ENCODE measurements at regions not wholly inside any gene's neighbourhood (a gene's known extent, or its start where the extent isn't known, plus 50 kb on each side); places are given as distances from the start of the nearest gene placed in this dataset.
"Not testable (repeated sequence)": the region's sequence is repeated elsewhere in the genome, so short reads cannot be mapped to it uniquely, and the experiment has no call there.

GRCh38 chr5:179409806-179410205, 64.5 kb upstream of the ADAMTS2 start:
- no peak for DNase-seq (ENCODE audit: low spot score)

GRCh38 chr5:179408611-179409010, 63.4 kb upstream of the ADAMTS2 start:
- no peak for DNase-seq (ENCODE audit: low spot score)

GRCh38 chr5:179407191-179408175, 62.2 kb upstream of the ADAMTS2 start:
- no peak for DNase-seq (ENCODE audit: low spot score)

- no peak for DNase-seq (ENCODE audit: low spot score)
These were observed 61.0 kb upstream of the ADAMTS2 start for GRCh38 chr5:179406031-179406961.

GRCh38 chr5:179405426-179406030, 60.3 kb upstream of the ADAMTS2 start:
- DNase-seq (ENCODE audit: low spot score), result no peak

DNA sequence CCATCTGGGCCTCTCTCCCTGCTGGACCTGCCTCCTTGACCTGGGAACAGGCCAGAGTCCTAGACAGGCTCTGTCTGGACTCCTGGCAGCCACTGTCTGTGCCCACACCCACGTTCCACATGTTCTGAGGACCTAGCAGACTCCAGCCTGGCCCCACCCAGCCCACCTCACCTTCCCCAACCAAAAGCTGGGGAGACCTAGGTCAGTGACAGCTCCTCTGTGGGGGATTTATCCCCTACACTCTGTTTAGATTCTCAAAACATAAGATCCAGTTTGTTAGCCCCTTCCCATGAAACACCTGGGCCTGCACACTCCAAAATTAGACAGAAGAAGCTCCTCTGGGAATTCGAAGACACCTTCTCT, 59.8 kb upstream of the ADAMTS2 start:
- DNase-seq (ENCODE audit: low spot score), result no peak

DNA sequence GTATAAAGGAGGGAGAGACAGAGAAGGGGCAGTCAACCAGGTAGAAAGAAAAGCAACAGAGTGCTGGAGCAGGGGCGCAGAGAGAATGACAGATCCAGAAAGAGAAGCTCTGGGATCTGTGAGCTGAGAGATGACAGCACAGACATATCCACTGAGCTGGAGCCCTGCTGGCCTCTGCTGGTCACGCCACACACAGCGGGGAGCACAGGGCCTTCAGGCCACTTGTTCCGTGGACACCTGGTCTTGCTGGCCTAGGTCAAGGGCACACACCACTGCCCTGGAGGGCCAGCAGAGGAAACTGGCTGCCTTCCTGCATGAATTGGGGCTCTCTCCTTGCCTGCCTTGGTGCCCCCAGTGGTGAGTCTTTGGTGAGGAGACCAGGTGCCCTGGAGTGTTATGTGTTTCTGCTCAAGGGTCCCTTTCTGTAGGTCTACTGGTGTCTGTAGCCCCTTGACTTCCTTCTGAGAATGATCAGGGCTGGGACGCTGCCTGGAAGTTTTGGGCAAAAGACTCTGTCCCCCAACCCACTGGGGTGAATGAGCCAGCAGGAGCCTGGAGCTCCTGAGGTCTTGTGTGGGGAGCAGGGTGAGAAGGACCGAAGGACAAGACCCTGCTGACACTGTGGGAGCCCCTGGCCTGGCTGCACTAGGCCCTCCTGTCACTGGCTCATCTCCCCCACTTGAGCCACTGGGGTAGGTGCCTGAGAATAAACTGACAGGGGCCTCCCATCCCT, 59.2 kb upstream of the ADAMTS2 start:
- no peak for DNase-seq (ENCODE audit: low spot score)

GRCh38 chr5:179403426-179404147, 58.3 kb upstream of the ADAMTS2 start:
- DNase-seq (ENCODE audit: low spot score), result no peak

DNA sequence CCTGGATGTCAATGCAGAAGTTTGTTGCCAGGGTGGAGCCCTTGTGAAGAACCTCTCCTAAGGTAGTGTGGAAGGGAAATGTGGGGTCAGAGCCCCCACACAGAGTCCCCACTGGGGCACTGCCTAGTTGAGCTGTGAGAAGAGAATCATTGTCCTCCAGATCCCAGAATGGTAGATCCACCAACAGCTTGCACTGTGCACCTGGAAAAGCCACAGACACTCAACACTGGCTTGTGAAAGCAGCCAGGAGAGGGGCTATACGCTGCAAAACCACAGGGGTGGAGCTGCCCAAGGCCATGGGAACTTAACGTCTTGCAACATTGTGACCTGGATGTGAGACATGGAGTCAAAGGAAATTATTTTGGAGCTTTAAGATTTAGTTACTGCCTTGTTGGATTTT, 55.2 kb upstream of the ADAMTS2 start:
- DNase-seq (ENCODE audit: low spot score), result not testable (repeated sequence)

DNA sequence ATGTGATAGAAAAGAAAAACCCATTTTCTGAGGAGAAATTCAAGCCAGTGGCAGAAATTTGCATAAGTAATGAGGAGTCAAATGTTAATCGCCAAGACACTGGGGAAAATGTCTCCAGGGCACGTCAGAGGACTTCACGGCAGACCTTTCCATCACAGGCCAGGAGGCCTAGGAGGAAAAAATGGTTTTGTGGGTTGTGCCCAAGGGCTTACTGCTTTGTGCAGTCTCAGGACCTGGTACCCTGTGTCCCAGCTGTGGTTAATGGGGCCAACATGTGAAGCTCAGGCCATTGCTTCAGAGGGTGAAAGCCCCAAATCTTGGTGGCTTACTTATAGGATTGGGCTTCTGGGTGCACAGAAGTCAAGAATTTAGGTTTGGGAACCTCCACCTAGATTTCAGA, 54.8 kb upstream of the ADAMTS2 start:
- no peak for DNase-seq (ENCODE audit: low spot score)

DNA sequence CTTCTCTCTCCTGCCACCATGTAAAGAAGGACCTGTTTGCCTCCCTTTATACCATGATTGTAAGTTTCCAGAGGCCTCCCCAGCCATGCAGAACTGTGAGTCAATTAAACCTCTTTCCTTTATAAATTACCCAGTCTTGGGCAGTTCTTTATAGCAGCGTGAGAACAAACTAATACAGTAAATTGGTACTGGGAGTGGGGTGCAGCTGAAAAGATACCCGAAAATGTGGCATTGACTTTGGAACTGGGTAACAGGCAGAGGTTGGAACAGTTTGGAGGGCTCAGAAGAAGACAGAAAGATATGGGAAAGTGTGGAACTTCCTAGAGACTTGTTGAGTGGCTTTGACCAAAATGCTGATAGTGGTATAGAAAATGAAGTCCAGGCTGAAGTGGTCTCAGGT, 54.1 kb upstream of the ADAMTS2 start:
- not testable (repeated sequence) for DNase-seq (ENCODE audit: low spot score)

- no peak for DNase-seq (ENCODE audit: low spot score)
These were observed 52.3 kb upstream of the ADAMTS2 start for GRCh38 chr5:179397516-179397915.
